ENCODE measurements at regions not wholly inside any gene's neighbourhood (a gene's known extent, or its start where the extent isn't known, plus 50 kb on each side); places are given as distances from the start of the nearest gene placed in this dataset.

- intact Hi-C loops (cut with micrococcal nuclease), result no loop called here
- H3K9me3 ChIP-seq (ENCODE audit: control insufficient read depth in 1 of 2, low read length in 2 of 2), result no peaks in the 10 kb centered on the region
- H3K4me1 ChIP-seq (ENCODE audit: insufficient read depth, low read length), result no peaks in the 10 kb centered on the region
- Mint-ChIP-seq H3K9me3 (no peaks in the 10 kb centered on the region), H3K36me3 (no peaks in the 10 kb centered on the region), H3K4me1 (no peaks in the 10 kb centered on the region), H3K27ac (no peak overlapping the region), H3K27me3 (no peaks in the 10 kb centered on the region), H3K4me3 (no peak overlapping the region)
- H3K27ac ChIP-seq (ENCODE audit: low read depth, low read length), result no peak overlapping the region
- H3K27me3 ChIP-seq (ENCODE audit: insufficient read depth, low read length), result no peaks in the 10 kb centered on the region
- DNase-seq, result no peak
- no peak overlapping the region for H3K4me3 ChIP-seq (ENCODE audit: low read length in 2 of 2)
- no peaks in the 10 kb centered on the region for H3K36me3 ChIP-seq (ENCODE audit: insufficient read depth, low read length)
- ChIA-PET POLR2A (ENCODE audit: partially characterized antibody) (no interaction called here), CTCF (ENCODE audit: partially characterized antibody) (no interaction called here)
Measured at GRCh38 chr12:89138048-89138852, 214.1 kb downstream of the DUSP6 start.

DNA sequence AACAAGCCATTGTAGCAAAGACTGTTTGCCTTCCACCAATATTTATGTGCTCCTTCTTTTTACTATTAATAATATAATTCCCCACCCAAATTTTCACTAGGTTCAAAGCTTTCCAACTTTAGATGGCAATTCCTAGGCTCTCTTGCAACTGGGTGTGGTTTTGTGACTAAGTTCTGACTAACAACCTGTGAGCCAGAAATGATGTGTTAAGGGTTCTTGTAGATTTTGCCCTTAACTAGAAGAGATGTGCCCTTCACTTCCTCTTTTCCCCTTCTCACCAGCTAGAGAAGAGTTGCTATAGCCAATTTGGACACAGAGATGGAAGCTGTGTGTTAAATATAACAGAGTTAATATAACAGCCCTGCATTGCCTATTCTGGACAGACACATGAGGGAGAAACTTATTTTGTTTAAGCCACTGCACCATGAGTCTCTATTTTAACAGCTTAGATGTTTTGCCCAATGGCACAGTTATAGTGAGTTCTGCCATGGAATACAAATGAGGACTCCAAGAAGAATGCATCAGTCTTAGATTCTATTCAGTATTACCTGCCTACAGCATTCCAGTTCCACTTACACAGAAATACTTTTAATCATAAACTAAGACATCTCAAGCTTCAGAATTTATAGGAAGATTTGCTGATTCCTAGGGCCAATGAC lies 216.2 kb downstream of the DUSP6 start:
- H3K27me3 Mint-ChIP-seq, result no peaks in the 10 kb centered on the region
- peaks cover 0 to 1% (median 0%) of the 10 kb centered on the region in 4 donors for H3K4me1 Mint-ChIP-seq
- ChIA-PET POLR2A (ENCODE audit: partially characterized antibody) (no interaction called here), CTCF (ENCODE audit: partially characterized antibody) (interaction anchor here (0.8 kb wide), 1 partner anchor 110 kb away, joined by 3 read pairs; no protein-coding TSS in a partner anchor)
- Histone ChIP-seq H3K27ac (ENCODE audit: low read depth, low read length) (no peak overlapping the region), H3K27me3 (ENCODE audit: insufficient read depth, low read length) (no peaks in the 10 kb centered on the region), H3K9me3 (ENCODE audit: control insufficient read depth in 1 of 2, low read length in 2 of 2) (no peaks in the 10 kb centered on the region), H3K4me3 (ENCODE audit: low read length in 2 of 2) (no peak overlapping the region), H3K36me3 (ENCODE audit: insufficient read depth, low read length) (no peaks in the 10 kb centered on the region), H3K4me1 (ENCODE audit: insufficient read depth, low read length) (no peaks in the 10 kb centered on the region)
- DNase-seq, result no peak
- H3K4me3 Mint-ChIP-seq, result no peak overlapping the region
- no peak overlapping the region for H3K27ac Mint-ChIP-seq
- H3K9me3 Mint-ChIP-seq, result no peaks in the 10 kb centered on the region
- intact Hi-C loops (cut with micrococcal nuclease), result no loop called here
- no peaks in the 10 kb centered on the region for H3K36me3 Mint-ChIP-seq

DNA sequence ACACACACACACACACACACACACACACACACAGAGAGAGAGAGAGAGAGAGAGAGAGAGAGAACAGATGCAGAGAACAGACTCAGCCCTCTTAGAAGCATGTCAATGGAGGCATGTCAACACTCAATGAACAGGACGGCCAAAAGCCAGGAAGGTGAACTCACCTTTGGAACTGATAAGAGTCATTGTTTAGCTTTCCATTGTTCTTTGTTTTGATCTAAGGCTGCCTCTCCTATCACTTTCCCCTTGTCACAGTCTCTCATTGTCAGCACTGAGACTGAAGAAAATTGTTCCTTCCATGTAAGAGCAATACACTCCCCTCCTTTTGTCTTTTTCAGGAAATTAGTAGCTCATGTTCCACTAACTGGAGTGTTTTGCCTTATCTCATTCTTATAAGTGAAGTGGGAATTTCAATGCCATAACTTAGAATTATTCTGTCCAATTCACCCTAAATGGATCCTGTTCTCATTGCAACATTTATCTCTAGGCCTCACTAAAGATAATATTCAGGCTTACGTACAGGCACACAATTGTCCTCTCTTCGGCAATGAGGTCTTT lies 218.0 kb downstream of the DUSP6 start:
- Histone ChIP-seq H3K27me3 (ENCODE audit: insufficient read depth, low read length) (no peaks in the 10 kb centered on the region), H3K4me1 (ENCODE audit: insufficient read depth, low read length) (no peaks in the 10 kb centered on the region), H3K27ac (ENCODE audit: low read depth, low read length) (no peak overlapping the region), H3K4me3 (ENCODE audit: low read length in 2 of 2) (no peak overlapping the region), H3K9me3 (ENCODE audit: control insufficient read depth in 1 of 2, low read length in 2 of 2) (no peaks in the 10 kb centered on the region), H3K36me3 (ENCODE audit: insufficient read depth, low read length) (no peaks in the 10 kb centered on the region)
- H3K9me3 Mint-ChIP-seq, result no peaks in the 10 kb centered on the region
- CTCF ChIA-PET (ENCODE audit: partially characterized antibody), result no interaction called here
- H3K36me3 Mint-ChIP-seq, result no peaks in the 10 kb centered on the region
- no peak for DNase-seq
- H3K4me3 Mint-ChIP-seq, result no peak overlapping the region
- intact Hi-C loops (cut with micrococcal nuclease), result no loop called here
- H3K27me3 Mint-ChIP-seq, result no peaks in the 10 kb centered on the region
- no peak overlapping the region for H3K27ac Mint-ChIP-seq
- peaks cover 0 to 1% (median 0%) of the 10 kb centered on the region in 4 donors for H3K4me1 Mint-ChIP-seq
- POLR2A ChIA-PET (ENCODE audit: partially characterized antibody), result no interaction called here

GRCh38 chr12:89129167-89129870 lies 223.0 kb downstream of the DUSP6 start:
- DNase-seq, result no peak
- Histone ChIP-seq H3K4me1 (ENCODE audit: insufficient read depth, low read length) (no peaks in the 10 kb centered on the region), H3K4me3 (ENCODE audit: low read length in 2 of 2) (no peak overlapping the region), H3K9me3 (ENCODE audit: control insufficient read depth in 1 of 2, low read length in 2 of 2) (no peaks in the 10 kb centered on the region), H3K36me3 (ENCODE audit: insufficient read depth, low read length) (no peaks in the 10 kb centered on the region), H3K27me3 (ENCODE audit: insufficient read depth, low read length) (no peaks in the 10 kb centered on the region), H3K27ac (ENCODE audit: low read depth, low read length) (no peak overlapping the region)
- Mint-ChIP-seq H3K27ac (no peak overlapping the region), H3K9me3 (no peaks in the 10 kb centered on the region), H3K4me3 (no peak overlapping the region), H3K36me3 (no peaks in the 10 kb centered on the region), H3K27me3 (no peaks in the 10 kb centered on the region), H3K4me1 (peaks cover 0 to 1% (median 0%) of the 10 kb centered on the region in 4 donors)
- CTCF ChIA-PET (ENCODE audit: partially characterized antibody), result no interaction called here
- intact Hi-C loops (cut with micrococcal nuclease), result no loop called here
- POLR2A ChIA-PET (ENCODE audit: partially characterized antibody), result no interaction called here

GRCh38 chr12:89126712-89127111 lies 225.6 kb downstream of the DUSP6 start:
- Histone ChIP-seq H3K27me3 (ENCODE audit: insufficient read depth, low read length) (no peaks in the 10 kb centered on the region), H3K9me3 (ENCODE audit: control insufficient read depth in 1 of 2, low read length in 2 of 2) (no peaks in the 10 kb centered on the region), H3K36me3 (ENCODE audit: insufficient read depth, low read length) (no peaks in the 10 kb centered on the region), H3K4me1 (ENCODE audit: insufficient read depth, low read length) (no peaks in the 10 kb centered on the region), H3K4me3 (ENCODE audit: low read length in 2 of 2) (no peak overlapping the region), H3K27ac (ENCODE audit: low read depth, low read length) (no peak overlapping the region)
- H3K36me3 Mint-ChIP-seq, result no peaks in the 10 kb centered on the region
- H3K9me3 Mint-ChIP-seq, result no peaks in the 10 kb centered on the region
- ChIA-PET CTCF (ENCODE audit: partially characterized antibody) (no interaction called here), POLR2A (ENCODE audit: partially characterized antibody) (no interaction called here)
- H3K4me1 Mint-ChIP-seq, result no peaks in the 10 kb centered on the region
- H3K4me3 Mint-ChIP-seq, result no peak overlapping the region
- intact Hi-C loops (cut with micrococcal nuclease), result no loop called here
- no peak overlapping the region for H3K27ac Mint-ChIP-seq
- H3K27me3 Mint-ChIP-seq, result no peaks in the 10 kb centered on the region
- no peak for DNase-seq

GRCh38 chr12:89122852-89123251 lies 229.4 kb downstream of the DUSP6 start:
- no peaks in the 10 kb centered on the region for H3K27me3 Mint-ChIP-seq
- intact Hi-C loops (cut with micrococcal nuclease), result no loop called here

GRCh38 chr12:89117448-89118034 lies 234.8 kb downstream of the DUSP6 start:
- H3K36me3 ChIP-seq (ENCODE audit: insufficient read depth, low read length), result no peaks in the 10 kb centered on the region
- ChIA-PET POLR2A (ENCODE audit: partially characterized antibody) (no interaction called here), CTCF (ENCODE audit: partially characterized antibody) (no interaction called here)
- Mint-ChIP-seq H3K27ac (no peak overlapping the region), H3K4me3 (no peak overlapping the region), H3K27me3 (peaks cover 0 to 2% of the 10 kb centered on the region in 2 donors), H3K36me3 (no peaks in the 10 kb centered on the region), H3K4me1 (no peaks in the 10 kb centered on the region), H3K9me3 (no peaks in the 10 kb centered on the region)
- intact Hi-C loops (cut with micrococcal nuclease), result no loop called here
- no peak overlapping the region for H3K4me3 ChIP-seq (ENCODE audit: low read length in 2 of 2)
- no peak overlapping the region for H3K27ac ChIP-seq (ENCODE audit: low read depth, low read length)
- no peaks in the 10 kb centered on the region for H3K9me3 ChIP-seq (ENCODE audit: control insufficient read depth in 1 of 2, low read length in 2 of 2)
- no peaks in the 10 kb centered on the region for H3K4me1 ChIP-seq (ENCODE audit: insufficient read depth, low read length)
- H3K27me3 ChIP-seq (ENCODE audit: insufficient read depth, low read length), result no peaks in the 10 kb centered on the region
- DNase-seq, result no peak

More at GRCh38 chr12:89122852-89123251, 229.4 kb downstream of the DUSP6 start:
- CTCF ChIA-PET (ENCODE audit: partially characterized antibody), result no interaction called here
- H3K4me3 ChIP-seq (ENCODE audit: low read length in 2 of 2), result no peak overlapping the region
- H3K4me1 Mint-ChIP-seq, result no peaks in the 10 kb centered on the region
- no peaks in the 10 kb centered on the region for H3K36me3 ChIP-seq (ENCODE audit: insufficient read depth, low read length)
- POLR2A ChIA-PET (ENCODE audit: partially characterized antibody), result no interaction called here
- no peak overlapping the region for H3K27ac Mint-ChIP-seq
- H3K9me3 ChIP-seq (ENCODE audit: control insufficient read depth in 1 of 2, low read length in 2 of 2), result no peaks in the 10 kb centered on the region
- no peaks in the 10 kb centered on the region for H3K36me3 Mint-ChIP-seq
- H3K9me3 Mint-ChIP-seq, result no peaks in the 10 kb centered on the region
- H3K4me1 ChIP-seq (ENCODE audit: insufficient read depth, low read length), result no peaks in the 10 kb centered on the region
- no peak overlapping the region for H3K4me3 Mint-ChIP-seq
- no peak for DNase-seq
- H3K27me3 ChIP-seq (ENCODE audit: insufficient read depth, low read length), result no peaks in the 10 kb centered on the region
- H3K27ac ChIP-seq (ENCODE audit: low read depth, low read length), result no peak overlapping the region

All from CD4-positive, alpha-beta memory T cell (primary cell).